ENCODE measurements at regions not wholly inside any gene's neighbourhood (a gene's known extent, or its start where the extent isn't known, plus 50 kb on each side); places are given as distances from the start of the nearest gene placed in this dataset.

DNA sequence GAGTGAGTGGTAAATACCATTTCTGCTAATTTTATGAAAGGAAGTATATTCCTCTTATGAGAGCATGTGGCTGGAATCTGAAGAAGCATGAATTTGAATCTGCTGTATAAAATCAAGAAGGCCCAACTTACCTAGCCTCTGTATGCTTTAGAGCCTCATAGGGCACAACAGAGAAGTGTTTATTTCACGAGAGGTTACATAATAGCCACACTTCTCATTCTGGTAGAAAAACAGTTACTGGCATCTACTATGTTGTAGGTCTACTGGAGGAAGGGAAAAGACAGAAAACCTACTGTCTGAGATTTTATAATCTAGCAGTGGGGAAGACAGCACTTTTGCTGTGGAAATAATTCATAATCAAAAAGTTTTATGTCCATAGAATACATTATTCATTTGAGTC is 172.6 kb upstream of the ZNF608 start:
- H3K36me3 Mint-ChIP-seq (ENCODE audit: insufficient read depth in 2 of 2), result no peaks in the 10 kb centered on the region
- no peaks in the 10 kb centered on the region for H3K4me1 Mint-ChIP-seq (ENCODE audit: low read depth)
- no peak overlapping the region for H3K27ac Mint-ChIP-seq
- H3K4me3 Mint-ChIP-seq, result no peak overlapping the region
- peaks cover 0 to 2% of the 10 kb centered on the region in 2 donors for H3K9me3 Mint-ChIP-seq
- no peaks in the 10 kb centered on the region for H3K27me3 Mint-ChIP-seq (ENCODE audit: low read depth)
- ATAC-seq (replicated peaks in 1 of 2), result no peak
- no peak for DNase-seq

GRCh38 chr5:124919747-124920525 is 173.5 kb upstream of the ZNF608 start:
- peaks cover 0 to 4% of the 10 kb centered on the region in 2 donors for H3K9me3 Mint-ChIP-seq
- H3K4me1 Mint-ChIP-seq (ENCODE audit: low read depth), result no peaks in the 10 kb centered on the region
- H3K4me3 Mint-ChIP-seq, result no peak overlapping the region
- no peak for ATAC-seq (replicated peaks in 1 of 2)
- no peaks in the 10 kb centered on the region for H3K36me3 Mint-ChIP-seq (ENCODE audit: insufficient read depth in 2 of 2)
- no peak for DNase-seq
- no peaks in the 10 kb centered on the region for H3K27me3 Mint-ChIP-seq (ENCODE audit: low read depth)
- no peak overlapping the region for H3K27ac Mint-ChIP-seq

DNA sequence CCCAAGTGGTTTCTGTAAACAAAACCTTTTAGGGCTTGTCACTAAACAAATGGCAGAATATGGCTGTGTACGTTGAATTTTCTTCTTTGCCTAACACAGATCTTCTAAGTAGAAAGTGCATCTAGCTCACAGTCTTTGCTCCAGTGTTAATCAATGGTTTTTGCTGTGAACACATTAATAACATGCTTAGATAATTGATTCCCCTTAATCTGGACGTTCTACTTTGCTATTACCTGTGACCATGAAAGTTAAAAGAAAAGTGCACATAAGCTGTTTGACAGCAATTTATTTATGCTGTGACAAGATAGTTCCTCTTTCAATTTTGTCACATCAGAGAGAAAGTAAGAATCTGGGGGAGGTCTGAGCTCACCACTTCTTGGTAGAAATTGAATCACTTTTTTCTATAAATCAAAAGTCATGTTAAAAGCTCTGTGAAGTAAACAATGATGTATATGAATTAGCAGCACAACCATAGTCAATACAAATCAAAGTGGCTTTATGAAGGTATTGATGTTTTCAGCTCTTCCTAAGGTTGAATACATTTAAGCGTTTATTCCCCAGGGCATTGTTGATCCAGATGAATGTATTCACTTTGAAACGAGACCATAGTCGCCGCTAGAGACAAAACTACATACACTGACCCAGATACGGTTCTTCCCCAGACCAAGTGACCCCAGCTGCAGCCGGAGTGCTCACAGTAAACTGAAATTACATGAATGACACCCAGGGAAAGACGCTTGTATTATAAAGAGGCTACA is 174.6 kb upstream of the ZNF608 start:
- H3K4me1 Mint-ChIP-seq (ENCODE audit: low read depth), result no peaks in the 10 kb centered on the region
- H3K9me3 Mint-ChIP-seq, result peaks cover 0 to 4% of the 10 kb centered on the region in 2 donors
- no peak for DNase-seq
- H3K27ac Mint-ChIP-seq, result no peak overlapping the region
- H3K27me3 Mint-ChIP-seq (ENCODE audit: low read depth), result no peaks in the 10 kb centered on the region
- no peaks in the 10 kb centered on the region for H3K36me3 Mint-ChIP-seq (ENCODE audit: insufficient read depth in 2 of 2)
- ATAC-seq (replicated peaks in 1 of 2), result peak; percentile 58 to 73
- H3K4me3 Mint-ChIP-seq, result no peak overlapping the region

- DNase-seq, result no peak
- Mint-ChIP-seq H3K4me1 (ENCODE audit: low read depth) (no peaks in the 10 kb centered on the region), H3K9me3 (peaks cover 0 to 4% of the 10 kb centered on the region in 2 donors), H3K27me3 (ENCODE audit: low read depth) (no peaks in the 10 kb centered on the region), H3K4me3 (no peak overlapping the region), H3K36me3 (ENCODE audit: insufficient read depth in 2 of 2) (no peaks in the 10 kb centered on the region), H3K27ac (no peak overlapping the region)
- ATAC-seq (replicated peaks in 1 of 2), result no peak
Observed at GRCh38 chr5:124921694-124922093, 175.3 kb upstream of the ZNF608 start.

DNA sequence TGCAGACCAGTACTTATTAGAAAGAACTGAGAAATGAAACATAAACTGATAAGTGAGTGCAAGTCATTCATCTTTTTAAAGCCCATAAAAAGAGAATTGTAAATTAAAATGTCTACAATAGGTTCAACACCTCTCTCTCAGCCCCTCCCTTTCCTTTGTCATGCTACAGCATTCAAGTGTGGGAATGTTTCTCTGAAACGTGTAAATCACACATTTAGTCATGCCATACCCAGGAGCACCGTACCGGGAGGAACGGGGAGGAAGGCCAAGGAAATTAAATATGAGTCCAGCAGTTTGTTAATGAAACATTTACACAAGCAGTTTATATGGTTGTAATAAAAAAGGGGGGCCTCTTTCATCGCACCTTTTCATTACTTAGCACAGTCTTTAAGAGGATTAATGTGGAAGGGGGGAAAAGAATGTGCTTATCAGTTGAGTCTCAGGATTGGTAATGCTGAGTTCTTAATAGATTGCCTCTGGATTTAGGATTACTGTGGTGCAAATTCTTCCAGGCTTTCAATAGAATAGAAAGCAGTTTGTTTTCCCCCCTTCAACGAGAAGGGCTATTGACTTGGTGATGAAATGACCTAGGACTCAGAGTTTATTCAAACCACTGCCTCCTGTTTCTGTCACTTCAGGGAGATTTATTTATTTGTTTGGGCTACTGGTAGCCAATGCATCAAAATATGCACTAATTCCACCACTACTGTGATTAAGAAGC is 176.0 kb upstream of the ZNF608 start:
- H3K27ac Mint-ChIP-seq, result no peak overlapping the region
- ATAC-seq (replicated peaks in 1 of 2) (no peak), DNase-seq (no peak)
- no peaks in the 10 kb centered on the region for H3K27me3 Mint-ChIP-seq (ENCODE audit: low read depth)
- peaks cover 0 to 3% of the 10 kb centered on the region in 2 donors for H3K9me3 Mint-ChIP-seq
- H3K4me1 Mint-ChIP-seq (ENCODE audit: low read depth), result no peaks in the 10 kb centered on the region
- no peaks in the 10 kb centered on the region for H3K36me3 Mint-ChIP-seq (ENCODE audit: insufficient read depth in 2 of 2)
- no peak overlapping the region for H3K4me3 Mint-ChIP-seq

DNA sequence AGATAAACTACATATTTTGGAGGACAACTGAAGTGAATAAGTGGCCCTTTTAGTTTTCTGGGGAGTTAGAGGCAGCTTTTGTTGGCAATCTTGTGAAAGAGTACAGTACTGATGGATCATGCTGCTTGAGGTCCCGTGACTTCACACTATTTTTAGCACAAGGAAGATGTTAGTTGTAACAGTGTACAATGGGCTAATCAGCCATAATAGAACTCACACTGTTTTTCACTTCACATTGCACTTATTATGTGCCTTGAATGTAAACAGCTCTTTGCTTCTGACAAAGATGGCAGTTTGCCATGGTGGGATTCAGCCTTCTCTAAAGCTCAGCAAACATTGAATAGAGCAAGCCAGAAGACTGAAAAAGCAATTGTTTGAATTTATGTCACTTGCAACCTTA is 176.7 kb upstream of the ZNF608 start:
- no peak overlapping the region for H3K27ac Mint-ChIP-seq
- H3K4me1 Mint-ChIP-seq (ENCODE audit: low read depth), result no peaks in the 10 kb centered on the region
- no peak overlapping the region for H3K4me3 Mint-ChIP-seq
- H3K36me3 Mint-ChIP-seq (ENCODE audit: insufficient read depth in 2 of 2), result no peaks in the 10 kb centered on the region
- DNase-seq (no peak), ATAC-seq (replicated peaks in 1 of 2) (no peak)
- H3K9me3 Mint-ChIP-seq, result peaks cover 0 to 3% of the 10 kb centered on the region in 2 donors
- H3K27me3 Mint-ChIP-seq (ENCODE audit: low read depth), result no peaks in the 10 kb centered on the region

DNA sequence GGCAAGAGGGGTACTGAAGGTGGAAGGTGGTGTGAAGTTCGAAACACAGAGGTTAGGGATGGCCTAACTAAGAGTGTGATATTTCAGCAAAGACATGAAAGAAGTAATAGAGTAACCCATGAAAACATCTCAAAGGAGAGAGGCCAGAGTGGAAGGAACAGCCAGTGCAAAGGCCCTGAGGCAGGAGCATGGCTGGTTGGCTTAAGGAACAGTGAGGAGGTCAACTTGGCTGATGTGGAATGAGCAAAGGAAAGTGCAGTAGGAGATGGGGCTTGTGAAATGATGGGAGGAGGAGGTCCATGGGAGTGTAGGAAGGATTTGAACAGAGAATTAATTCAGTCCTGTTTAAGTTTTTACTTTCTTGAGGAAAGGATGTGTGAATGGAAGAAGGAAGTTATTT is 178.3 kb upstream of the ZNF608 start:
- no peak overlapping the region for H3K27ac Mint-ChIP-seq
- H3K4me1 Mint-ChIP-seq (ENCODE audit: low read depth), result no peaks in the 10 kb centered on the region
- peaks cover 0 to 3% of the 10 kb centered on the region in 2 donors for H3K9me3 Mint-ChIP-seq
- ATAC-seq (replicated peaks in 1 of 2), result no peak
- no peaks in the 10 kb centered on the region for H3K27me3 Mint-ChIP-seq (ENCODE audit: low read depth)
- no peaks in the 10 kb centered on the region for H3K36me3 Mint-ChIP-seq (ENCODE audit: insufficient read depth in 2 of 2)
- no peak for DNase-seq
- no peak overlapping the region for H3K4me3 Mint-ChIP-seq

GRCh38 chr5:124927735-124928134 is 181.3 kb upstream of the ZNF608 start:
- no peak for DNase-seq
- Mint-ChIP-seq H3K9me3 (peaks cover 0 to 7% of the 10 kb centered on the region in 2 donors), H3K4me1 (ENCODE audit: low read depth) (no peaks in the 10 kb centered on the region), H3K27ac (no peak overlapping the region), H3K27me3 (ENCODE audit: low read depth) (no peaks in the 10 kb centered on the region), H3K4me3 (no peak overlapping the region), H3K36me3 (ENCODE audit: insufficient read depth in 2 of 2) (no peaks in the 10 kb centered on the region)
- no peak for ATAC-seq (replicated peaks in 1 of 2)

DNA sequence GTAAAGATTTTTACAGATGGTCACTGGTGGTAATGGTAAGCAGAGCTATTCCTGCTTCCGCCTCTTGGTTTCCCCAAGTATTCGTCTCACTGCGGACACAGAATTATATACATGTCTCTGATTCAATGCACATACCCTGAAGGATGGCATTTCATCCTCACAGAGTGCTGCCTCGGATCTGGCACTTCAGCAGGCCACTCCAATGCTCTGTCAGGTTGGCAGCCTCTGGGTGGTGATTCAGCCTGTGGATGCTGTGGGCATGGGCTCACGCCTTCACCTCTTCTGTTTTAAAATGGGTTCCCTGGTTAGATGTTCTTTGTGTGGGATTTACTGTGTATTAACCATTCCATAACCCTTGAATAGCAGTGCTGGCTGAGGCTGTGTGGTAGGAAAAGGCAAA is 182.6 kb upstream of the ZNF608 start:
- Mint-ChIP-seq H3K9me3 (peaks cover 0 to 7% of the 10 kb centered on the region in 2 donors), H3K4me1 (ENCODE audit: low read depth) (no peaks in the 10 kb centered on the region), H3K27ac (no peak overlapping the region), H3K27me3 (ENCODE audit: low read depth) (no peaks in the 10 kb centered on the region), H3K4me3 (no peak overlapping the region), H3K36me3 (ENCODE audit: insufficient read depth in 2 of 2) (no peaks in the 10 kb centered on the region)
- ATAC-seq (replicated peaks in 1 of 2) (no peak), DNase-seq (no peak)

DNA sequence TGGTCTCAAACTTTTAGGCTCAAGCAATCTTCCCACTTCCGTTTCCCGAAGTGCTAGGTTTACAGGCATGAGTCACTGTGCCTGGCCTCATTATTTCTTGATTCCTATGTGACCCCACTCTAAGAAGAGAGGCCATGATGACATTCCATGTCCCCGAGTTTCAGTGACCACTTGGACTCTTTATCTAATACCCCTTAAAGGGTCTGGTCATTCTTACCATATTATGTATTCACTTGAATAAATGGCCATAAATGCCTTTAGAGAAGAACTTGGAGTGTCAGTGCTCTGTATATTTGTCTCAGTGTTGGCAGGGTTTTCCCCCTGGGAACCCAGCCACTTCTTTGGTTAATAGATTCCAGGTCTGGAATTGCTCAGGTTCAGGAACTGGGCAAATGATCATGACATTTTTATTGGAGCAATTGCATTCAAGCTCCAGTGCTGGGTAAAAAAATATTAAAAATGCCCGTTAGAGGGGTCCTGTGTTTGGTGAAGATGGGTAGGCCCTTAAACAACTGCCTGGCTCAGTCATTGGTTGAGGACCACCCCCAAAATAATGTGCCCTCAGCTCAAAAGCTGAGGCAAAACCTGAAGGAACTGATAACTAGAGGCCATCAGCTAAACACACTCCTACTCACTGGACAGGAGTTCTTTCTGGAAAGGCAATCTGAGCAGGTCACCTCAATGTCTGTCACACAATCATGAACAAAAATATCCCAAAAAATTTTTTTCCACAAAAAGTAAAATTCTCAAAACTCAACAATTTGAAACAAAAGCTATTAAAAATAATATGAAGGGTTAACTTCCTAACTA is 186.6 kb upstream of the ZNF608 start:
- DNase-seq (no peak), ATAC-seq (replicated peaks in 1 of 2) (no peak)
- no peaks in the 10 kb centered on the region for H3K36me3 Mint-ChIP-seq (ENCODE audit: insufficient read depth in 2 of 2)
- H3K9me3 Mint-ChIP-seq, result peaks cover 0 to 4% of the 10 kb centered on the region in 2 donors
- peaks cover 8% of the 10 kb centered on the region for H3K4me1 Mint-ChIP-seq (ENCODE audit: low read depth)
- H3K27ac Mint-ChIP-seq, result no peak overlapping the region
- H3K27me3 Mint-ChIP-seq (ENCODE audit: low read depth), result no peaks in the 10 kb centered on the region
- no peak overlapping the region for H3K4me3 Mint-ChIP-seq

DNA sequence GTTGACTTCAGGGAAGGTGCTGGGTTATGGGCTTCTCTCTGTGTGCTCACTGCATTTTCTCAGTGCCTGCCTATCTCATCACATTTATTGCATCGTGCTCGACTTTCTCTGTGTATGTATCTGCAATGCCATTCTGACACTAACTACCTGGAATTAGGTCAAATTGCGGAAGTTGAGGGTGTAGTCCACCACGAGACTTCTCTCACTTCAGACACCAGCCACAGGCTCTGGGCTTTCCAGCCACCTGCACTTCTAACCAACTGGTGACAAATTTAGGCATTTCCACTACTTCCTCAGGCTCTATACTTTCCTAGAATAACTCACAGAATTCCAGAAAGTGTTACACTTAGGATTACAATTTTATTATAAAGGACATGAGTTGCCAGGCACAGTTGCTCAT is 188.6 kb upstream of the ZNF608 start:
- ATAC-seq (replicated peaks in 1 of 2) (peak; percentile 21 to 51), DNase-seq (peak in 1 of 2 donors; percentile 1)

GRCh38 chr5:124936626-124936933 is 190.1 kb upstream of the ZNF608 start:
- H3K4me1 Mint-ChIP-seq (ENCODE audit: low read depth), result peaks cover 8% of the 10 kb centered on the region
- ATAC-seq (replicated peaks in 1 of 2) (no peak), DNase-seq (no peak)
- H3K27ac Mint-ChIP-seq, result no peak overlapping the region
- no peaks in the 10 kb centered on the region for H3K36me3 Mint-ChIP-seq (ENCODE audit: insufficient read depth in 2 of 2)
- peaks cover 6% of the 10 kb centered on the region for H3K27me3 Mint-ChIP-seq (ENCODE audit: low read depth)
- H3K9me3 Mint-ChIP-seq, result peaks cover 1 to 5% of the 10 kb centered on the region in 2 donors
- H3K4me3 Mint-ChIP-seq, result no peak overlapping the region

More for the DNA sequence above, 188.6 kb upstream of the ZNF608 start:
- Mint-ChIP-seq H3K9me3 (peaks cover 2 to 4% of the 10 kb centered on the region in 2 donors), H3K27ac (peak overlapping the region; percentile 59), H3K36me3 (ENCODE audit: insufficient read depth in 2 of 2) (no peaks in the 10 kb centered on the region), H3K4me1 (ENCODE audit: low read depth) (peaks cover 8% of the 10 kb centered on the region), H3K4me3 (peak overlapping the region in 1 of 2 donors; percentile 37), H3K27me3 (ENCODE audit: low read depth) (no peaks in the 10 kb centered on the region)
